ENCODE measurements at regions not wholly inside any gene's neighbourhood (a gene's known extent, or its start where the extent isn't known, plus 50 kb on each side); places are given as distances from the start of the nearest gene placed in this dataset.

- Histone ChIP-seq H4K5ac (ENCODE audit: insufficient read length, low read depth, low read length) (no peak overlapping the region), H3K4me2 (ENCODE audit: insufficient read depth in 1 of 2, low read depth in 2 of 2, low read length in 2 of 2) (no peak overlapping the region), H3K56ac (replicated peaks; ENCODE audit: insufficient read length, low read depth, low read length) (no peak overlapping the region), H3K23me2 (ENCODE audit: low read depth, low read length) (no peaks in the 10 kb centered on the region), H2BK120ac (replicated peaks; ENCODE audit: low read depth, low read length) (no peak overlapping the region), H3K4me1 (replicated peaks in 1 of 4; ENCODE audit: control insufficient read depth in 3 of 4, insufficient read depth in 4 of 4, low read length in 3 of 4) (no peaks in the 10 kb centered on the region), H3K4ac (replicated peaks; ENCODE audit: insufficient read length, low read depth, low read length) (no peak overlapping the region), H2AFZ (ENCODE audit: low read length) (no peak overlapping the region), H3K79me1 (ENCODE audit: low read depth, low read length) (no peaks in the 10 kb centered on the region), H4K91ac (replicated peaks; ENCODE audit: insufficient read length, low read length) (no peak overlapping the region), H3K27me3 (replicated peaks in 1 of 4; ENCODE audit: control insufficient read depth in 3 of 4, extremely low read depth in 1 of 4, insufficient read depth in 3 of 4, low read length in 3 of 4) (no peaks in the 10 kb centered on the region), H3K79me2 (ENCODE audit: control insufficient read depth in 1 of 2, insufficient read depth in 2 of 2, low read length in 2 of 2) (no peaks in the 10 kb centered on the region), H4K8ac (ENCODE audit: extremely low read depth, insufficient read depth, low read length) (no peak overlapping the region), H2AK5ac (ENCODE audit: low read depth, low read length) (no peak overlapping the region), H3K23ac (ENCODE audit: insufficient read length) (no peak overlapping the region), H2BK12ac (ENCODE audit: low read depth, low read length) (no peak overlapping the region), H3K18ac (ENCODE audit: extremely low read depth, low read length) (no peak overlapping the region), H2BK5ac (ENCODE audit: low read depth, low read length) (no peak overlapping the region), H3K14ac (ENCODE audit: insufficient read length) (no peak overlapping the region), H3K9me3 (ENCODE audit: insufficient read depth in 2 of 2, low read depth in 1 of 2, low read length in 1 of 2) (0 out of 4 replicates have a peak, but pooled peaks cover 2% of the 10 kb centered on the region in 2 experiments), H2BK20ac (ENCODE audit: low read length) (no peak overlapping the region), H2BK15ac (ENCODE audit: low read length) (no peak overlapping the region), H3K27ac (ENCODE audit: low read depth, low read length) (no peak overlapping the region), H3K36me3 (ENCODE audit: control insufficient read depth in 2 of 4, insufficient read depth in 4 of 4, low read length in 3 of 4) (no peaks in the 10 kb centered on the region), H3K9ac (replicated peaks in 1 of 4; ENCODE audit: extremely low read depth in 1 of 4, low read depth in 3 of 4, low read length in 3 of 4) (no peak overlapping the region), H4K20me1 (replicated peaks in 1 of 2; ENCODE audit: control insufficient read depth in 1 of 2, insufficient read depth in 2 of 2, low read length in 2 of 2) (no peaks in the 10 kb centered on the region), H3K4me3 (ENCODE audit: extremely low read depth in 1 of 4, insufficient read depth in 2 of 4, low read depth in 3 of 4, low read length in 4 of 4) (no peak overlapping the region)
- FAIRE-seq (no peak), DNase-seq (ENCODE audit: low read depth in 1 of 2, low spot score in 2 of 2) (no peak)
- POLR2A ChIA-PET (ENCODE audit: partially characterized antibody) = no interaction called here
- CTCF ChIA-PET (ENCODE audit: partially characterized antibody) = interaction anchor here (1.1 kb wide), 1 partner anchor 32 kb away, joined by 3 read pairs; no protein-coding TSS in a partner anchor
- 92% methylated on average over 1 of the region's 1 CpG; no CpG with 5 or more reads in 1 of the 2 experiments for WGBS, 2 experiments (ENCODE audit: extremely low coverage in 1 of 2, insufficient coverage in 1 of 2, insufficient read length in 1 of 2, insufficient replicate concordance in 2 of 2, low coverage in 1 of 2, low lambda C conversion rate in 2 of 2, missing lambda C conversion rate in 1 of 2)
- TF ChIP-seq JUN (IDR thresholded peaks at IDR 0.05; ENCODE audit: low read depth, low read length) (no peak), SIX5 (IDR thresholded peaks at IDR 0.05; ENCODE audit: low read depth, low read length) (no peak)
These were observed 308.4 kb downstream of the CYRIA start for GRCh38 chr2:16357188-16357587.

Data from H1 (cell line).